ENCODE measurements at regions not wholly inside any gene's neighbourhood (a gene's known extent, or its start where the extent isn't known, plus 50 kb on each side); places are given as distances from the start of the nearest gene placed in this dataset.

DNA sequence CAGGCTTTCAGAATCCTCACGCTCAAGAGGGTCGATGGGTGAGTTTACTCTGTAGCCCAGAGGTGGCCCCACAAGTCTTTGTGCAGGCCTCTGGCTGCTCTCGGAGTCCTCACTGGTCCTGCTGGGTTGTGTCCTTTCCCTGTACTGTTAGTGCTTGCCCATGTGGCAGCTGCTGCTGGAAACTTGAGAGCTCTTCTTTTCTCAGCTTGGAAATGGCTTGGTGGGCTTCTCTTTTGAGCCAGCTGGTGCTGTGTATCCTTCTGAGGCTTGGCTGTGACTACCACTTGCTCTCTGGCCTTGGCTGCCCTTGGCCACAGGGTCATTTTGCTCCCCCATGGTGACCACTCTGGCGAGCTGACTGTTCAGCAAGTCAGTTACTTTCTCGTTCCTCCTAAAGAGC lies 82.2 kb upstream of the LMO4 start:
- Histone ChIP-seq H2BK15ac (ENCODE audit: low read depth, low read length) (no peak overlapping the region), H3K18ac (ENCODE audit: insufficient read length, low read depth, low read length) (no peak overlapping the region), H4K5ac (ENCODE audit: insufficient read length, low read depth, low read length) (no peak overlapping the region), H4K20me1 (ENCODE audit: control insufficient read depth, insufficient read depth, insufficient read length) (no peaks in the 10 kb centered on the region), H3K23me2 (ENCODE audit: insufficient read length, low read depth, low read length, poor library complexity, severe bottlenecking) (no peaks in the 10 kb centered on the region), H3K27ac (ENCODE audit: insufficient read length, low read depth, low read length) (no peak overlapping the region), H3K23ac (ENCODE audit: insufficient read length, low read depth, low read length) (no peak overlapping the region), H2BK20ac (ENCODE audit: low read depth, low read length, poor library complexity, severe bottlenecking) (no peak overlapping the region), H2BK5ac (ENCODE audit: insufficient read length, low read length) (no peak overlapping the region), H3K4ac (ENCODE audit: low read depth, low read length) (no peak overlapping the region), H3K79me2 (ENCODE audit: insufficient read depth, low read length) (no peaks in the 10 kb centered on the region), H3T11ph (ENCODE audit: low read length) (no peak overlapping the region), H3K79me1 (ENCODE audit: insufficient read depth, low read depth, low read length, poor library complexity, severe bottlenecking) (no peaks in the 10 kb centered on the region), H2BK120ac (ENCODE audit: low read depth, low read length, poor library complexity, severe bottlenecking) (no peak overlapping the region), H4K8ac (replicated peaks; ENCODE audit: insufficient read length, low read depth, low read length) (no peak overlapping the region), H3K56ac (ENCODE audit: insufficient read length, low read depth, low read length) (no peak overlapping the region), H2BK12ac (ENCODE audit: insufficient read length, low read depth, low read length) (no peak overlapping the region), H4K91ac (ENCODE audit: insufficient read length, low read depth, low read length) (no peak overlapping the region), H3K14ac (ENCODE audit: insufficient read depth, low read length) (no peak overlapping the region), H3K9me3 (ENCODE audit: control insufficient read depth, low read depth, low read length) (no peaks in the 10 kb centered on the region), H3K4me2 (ENCODE audit: insufficient read depth, insufficient read length, low read length) (no peak overlapping the region), H3K27me3 (ENCODE audit: insufficient read depth, low read length) (no peaks in the 10 kb centered on the region), H2AK5ac (ENCODE audit: insufficient read length, low read length) (no peak overlapping the region), H3K4me1 (ENCODE audit: insufficient read depth, low read length) (no peaks in the 10 kb centered on the region), H3K9ac (ENCODE audit: extremely low read depth, insufficient read length, low read length) (no peak overlapping the region), H2AFZ (ENCODE audit: low read length) (no peak overlapping the region)
- Mint-ChIP-seq H3K27ac (no peak overlapping the region; a peak in 1 of 7 replicates), H3K9me3 (peaks cover 0 to 1% of the 10 kb centered on the region in 2 experiments; a peak in 2 of 5 replicates), H3K4me3 (no peak overlapping the region), H3K36me3 (ENCODE audit: insufficient read depth in 1 of 3, low read depth in 3 of 3) (peaks cover 0 to 7% (median 1%) of the 10 kb centered on the region in 3 experiments; a peak in 3 of 7 replicates), H3K27me3 (ENCODE audit: low read depth) (no peaks in the 10 kb centered on the region; the same call in 1 of the 2 replicates), H3K4me1 (no peaks in the 10 kb centered on the region)
- no CpG with 5 or more reads among the region's 5 CpGs for WGBS (ENCODE audit: extremely low coverage, insufficient read length, low lambda C conversion rate)
- DNase-seq: no peak
- TF ChIP-seq, protein P1, sequence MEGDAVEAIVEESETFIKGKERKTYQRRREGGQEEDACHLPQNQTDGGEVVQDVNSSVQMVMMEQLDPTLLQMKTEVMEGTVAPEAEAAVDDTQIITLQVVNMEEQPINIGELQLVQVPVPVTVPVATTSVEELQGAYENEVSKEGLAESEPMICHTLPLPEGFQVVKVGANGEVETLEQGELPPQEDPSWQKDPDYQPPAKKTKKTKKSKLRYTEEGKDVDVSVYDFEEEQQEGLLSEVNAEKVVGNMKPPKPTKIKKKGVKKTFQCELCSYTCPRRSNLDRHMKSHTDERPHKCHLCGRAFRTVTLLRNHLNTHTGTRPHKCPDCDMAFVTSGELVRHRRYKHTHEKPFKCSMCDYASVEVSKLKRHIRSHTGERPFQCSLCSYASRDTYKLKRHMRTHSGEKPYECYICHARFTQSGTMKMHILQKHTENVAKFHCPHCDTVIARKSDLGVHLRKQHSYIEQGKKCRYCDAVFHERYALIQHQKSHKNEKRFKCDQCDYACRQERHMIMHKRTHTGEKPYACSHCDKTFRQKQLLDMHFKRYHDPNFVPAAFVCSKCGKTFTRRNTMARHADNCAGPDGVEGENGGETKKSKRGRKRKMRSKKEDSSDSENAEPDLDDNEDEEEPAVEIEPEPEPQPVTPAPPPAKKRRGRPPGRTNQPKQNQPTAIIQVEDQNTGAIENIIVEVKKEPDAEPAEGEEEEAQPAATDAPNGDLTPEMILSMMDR (conservative IDR thresholded peaks at IDR 0.05): no peak
